GM21529 (cell line): ENCODE measurements at regions not wholly inside any gene's neighbourhood (a gene's known extent, or its start where the extent isn't known, plus 50 kb on each side); places are given as distances from the start of the nearest gene placed in this dataset.

Experiments used
- ATAC-seq: cut with Tn5 transposase; IDR thresholded peaks from one replicate; pipeline ENCODE4 v1.9.1; 2021; ENCODE audit not compliant: unreplicated experiment

GRCh38 chr3:124588794-124589193 lies 141.5 kb upstream of the UMPS start:
- ATAC-seq: no peak

GRCh38 chr3:124591699-124592098 lies 138.6 kb upstream of the UMPS start:
- no peak for ATAC-seq

- ATAC-seq: peak; percentile 80
Observed at GRCh38 chr3:124592658-124593441, 137.4 kb upstream of the UMPS start.

- no peak for ATAC-seq
Observed at GRCh38 chr3:124593442-124593829, 136.8 kb upstream of the UMPS start.

- no peak for ATAC-seq
Observed at GRCh38 chr3:124594581-124594980, 135.7 kb upstream of the UMPS start.

- no peak for ATAC-seq
Observed at GRCh38 chr3:124597273-124597672, 133.0 kb upstream of the UMPS start.

GRCh38 chr3:124597979-124598378 lies 132.3 kb upstream of the UMPS start:
- no peak for ATAC-seq

GRCh38 chr3:124599147-124599765 lies 131.0 kb upstream of the UMPS start:
- ATAC-seq: no peak

- ATAC-seq: no peak
Observed at GRCh38 chr3:124599779-124600693, 130.2 kb upstream of the UMPS start.

GRCh38 chr3:124600765-124601164 lies 129.5 kb upstream of the UMPS start:
- no peak for ATAC-seq

GRCh38 chr3:124601190-124601589 lies 129.1 kb upstream of the UMPS start:
- no peak for ATAC-seq

GRCh38 chr3:124602980-124603627 lies 127.1 kb upstream of the UMPS start:
- ATAC-seq: no peak

GRCh38 chr3:124605781-124606579 lies 124.3 kb upstream of the UMPS start:
- no peak for ATAC-seq

GRCh38 chr3:124607163-124607562 lies 123.1 kb upstream of the UMPS start:
- ATAC-seq: no peak

GRCh38 chr3:124609402-124609801 lies 120.8 kb upstream of the UMPS start:
- no peak for ATAC-seq

- no peak for ATAC-seq
Observed at GRCh38 chr3:124610130-124610529, 120.1 kb upstream of the UMPS start.

- ATAC-seq: no peak
Observed at GRCh38 chr3:124611520-124611919, 118.7 kb upstream of the UMPS start.

GRCh38 chr3:124615896-124616543 lies 114.2 kb upstream of the UMPS start:
- ATAC-seq: no peak

- ATAC-seq: no peak
Observed at GRCh38 chr3:124617177-124617576, 113.1 kb upstream of the UMPS start.
